HG03064 (cell line): ENCODE measurements at regions not wholly inside any gene's neighbourhood (a gene's known extent, or its start where the extent isn't known, plus 50 kb on each side); places are given as distances from the start of the nearest gene placed in this dataset.

Source experiments
- ATAC-seq: cut with Tn5 transposase; IDR thresholded peaks from one replicate; pipeline ENCODE4 v1.9.1; 2021; ENCODE audit warnings: low read depth; ENCODE audit not compliant: unreplicated experiment

- no peak for ATAC-seq
Measured at GRCh38 chr11:130609121-130610035, 160.9 kb downstream of the ADAMTS15 start.

GRCh38 chr11:130611791-130612251, 163.4 kb downstream of the ADAMTS15 start:
- ATAC-seq: no peak

DNA sequence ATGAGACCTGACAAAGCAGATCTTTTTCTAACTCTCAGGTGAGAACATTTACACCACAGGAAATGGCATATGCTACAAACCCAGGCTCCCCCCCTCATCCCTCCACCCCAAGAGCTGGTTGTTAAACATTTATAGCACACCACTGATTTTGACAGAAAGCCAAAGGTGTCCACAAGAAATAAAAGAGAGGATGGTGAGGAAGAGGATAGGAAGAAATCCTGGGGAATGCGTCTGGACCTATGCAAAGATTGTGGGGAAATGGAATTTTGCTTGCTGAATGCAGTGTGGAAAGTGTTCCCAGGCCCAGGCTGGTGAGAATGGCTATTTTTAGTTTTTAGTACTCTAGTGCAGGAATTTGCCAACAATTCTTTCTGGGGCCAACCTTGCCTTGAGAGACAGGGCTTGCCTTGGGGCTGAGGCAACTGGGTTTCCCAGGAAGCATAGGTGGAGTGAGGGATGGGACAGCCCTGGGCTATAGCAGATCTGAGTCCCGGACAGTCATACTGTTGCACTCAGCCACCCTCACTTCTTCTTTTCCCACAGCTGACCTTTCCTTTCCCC, 163.9 kb downstream of the ADAMTS15 start:
- no peak for ATAC-seq

GRCh38 chr11:130613396-130613795, 165.0 kb downstream of the ADAMTS15 start:
- ATAC-seq: no peak

DNA sequence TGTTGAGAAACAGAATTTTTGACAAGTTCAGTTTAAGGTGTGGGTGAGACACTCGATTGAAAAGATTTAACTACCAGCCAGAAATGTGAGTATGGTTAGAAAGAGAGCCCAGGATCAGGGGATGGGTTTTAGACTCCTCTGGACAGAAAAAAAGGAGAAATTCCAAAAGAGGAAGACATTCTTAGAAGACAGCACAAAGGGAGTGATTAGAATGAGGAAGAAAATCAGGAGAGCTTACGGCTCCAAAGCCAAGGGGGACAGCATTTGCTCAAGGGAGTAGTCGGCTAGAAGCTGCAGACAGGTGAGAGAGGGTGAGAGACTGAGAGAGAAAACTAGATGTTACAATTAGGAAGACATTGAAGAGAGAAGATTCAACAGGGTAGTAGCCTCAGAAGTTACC, 166.1 kb downstream of the ADAMTS15 start:
- ATAC-seq: no peak

- ATAC-seq: no peak
Measured at GRCh38 chr11:130615561-130615960, 167.1 kb downstream of the ADAMTS15 start.

GRCh38 chr11:130616573-130616972, 168.1 kb downstream of the ADAMTS15 start:
- no peak for ATAC-seq

GRCh38 chr11:130617001-130617400, 168.6 kb downstream of the ADAMTS15 start:
- ATAC-seq: no peak

DNA sequence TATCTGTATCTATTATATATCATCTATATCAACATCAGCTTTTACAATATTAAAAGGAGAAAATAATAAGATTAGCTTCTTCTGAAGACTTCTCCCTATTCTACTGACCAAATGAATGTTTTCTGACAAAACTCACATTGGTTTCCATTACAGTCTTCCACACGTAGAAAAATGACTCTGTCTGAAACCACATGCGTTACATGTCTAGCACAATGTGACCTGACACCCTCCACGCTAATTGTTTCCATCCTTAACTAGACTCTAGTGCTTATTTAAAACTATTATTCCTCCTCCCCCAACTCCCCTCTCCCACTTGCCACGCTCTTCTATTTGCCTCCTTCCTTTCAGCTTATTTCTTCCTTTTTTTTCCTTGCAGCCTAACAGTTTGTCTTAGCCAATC, 172.1 kb downstream of the ADAMTS15 start:
- no peak for ATAC-seq

DNA sequence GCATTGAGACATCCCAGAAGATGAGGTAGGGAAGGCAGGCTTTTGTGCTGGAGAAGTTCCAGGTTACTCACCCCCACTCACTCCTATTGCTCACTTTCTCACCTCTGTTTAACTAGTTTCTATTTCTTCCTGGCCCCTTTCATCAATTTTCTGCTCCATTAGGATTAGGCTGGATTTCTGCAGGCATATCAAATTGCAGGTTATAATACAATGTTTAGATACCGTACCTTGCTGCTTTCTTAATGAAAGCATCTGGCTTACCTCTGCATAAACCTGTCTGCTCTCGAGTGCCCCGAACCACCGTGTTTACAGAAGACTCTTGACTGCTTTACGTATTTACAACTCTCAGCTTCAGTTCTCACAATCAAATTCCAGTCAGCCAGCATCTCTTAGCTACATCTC, 173.7 kb downstream of the ADAMTS15 start:
- no peak for ATAC-seq

GRCh38 chr11:130623670-130624668, 175.5 kb downstream of the ADAMTS15 start:
- ATAC-seq: no peak

- ATAC-seq: no peak
Measured at GRCh38 chr11:130624971-130625544, 176.6 kb downstream of the ADAMTS15 start.

GRCh38 chr11:130625578-130626306, 177.3 kb downstream of the ADAMTS15 start:
- no peak for ATAC-seq

DNA sequence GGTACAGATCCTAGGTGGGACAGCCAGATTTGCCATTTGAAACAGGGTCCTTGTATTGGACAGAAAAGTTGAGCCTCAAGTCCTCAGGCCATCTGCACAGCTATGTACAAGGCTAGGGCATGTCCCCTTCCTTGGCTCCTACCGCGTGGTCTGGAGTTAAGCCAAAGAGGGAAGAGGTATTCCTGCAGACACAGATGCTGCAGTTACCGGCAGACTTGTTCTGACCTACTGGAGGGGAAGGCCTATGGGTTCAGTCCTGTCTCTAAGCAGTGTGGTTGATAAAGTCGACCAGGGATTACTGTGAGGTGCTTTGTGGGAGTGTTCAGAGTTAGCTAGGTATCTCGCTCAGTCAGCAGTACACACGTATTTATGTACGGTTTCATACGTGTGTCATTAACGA, 180.6 kb downstream of the ADAMTS15 start:
- ATAC-seq: no peak

DNA sequence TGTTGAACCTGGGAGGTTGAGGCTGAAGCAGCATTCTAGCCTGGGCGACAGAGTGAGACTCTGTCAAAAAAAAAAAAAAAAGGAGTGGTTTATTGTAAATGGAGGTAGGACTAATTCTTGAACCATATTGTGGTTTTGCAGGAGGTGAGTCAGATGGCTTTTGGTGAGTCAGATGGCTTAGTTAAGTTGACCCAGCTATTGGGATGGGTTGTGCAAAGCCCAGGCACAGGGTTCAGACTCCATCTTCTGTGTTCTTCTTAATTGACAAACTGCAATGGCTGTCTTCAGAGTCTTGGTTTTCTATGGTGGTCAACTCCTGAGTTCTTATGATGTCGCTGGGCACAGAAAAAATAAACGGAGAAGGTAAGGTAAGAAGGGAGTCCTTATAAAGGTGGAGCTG, 182.7 kb downstream of the ADAMTS15 start:
- no peak for ATAC-seq

GRCh38 chr11:130633466-130633865, 185.0 kb downstream of the ADAMTS15 start:
- ATAC-seq: no peak

DNA sequence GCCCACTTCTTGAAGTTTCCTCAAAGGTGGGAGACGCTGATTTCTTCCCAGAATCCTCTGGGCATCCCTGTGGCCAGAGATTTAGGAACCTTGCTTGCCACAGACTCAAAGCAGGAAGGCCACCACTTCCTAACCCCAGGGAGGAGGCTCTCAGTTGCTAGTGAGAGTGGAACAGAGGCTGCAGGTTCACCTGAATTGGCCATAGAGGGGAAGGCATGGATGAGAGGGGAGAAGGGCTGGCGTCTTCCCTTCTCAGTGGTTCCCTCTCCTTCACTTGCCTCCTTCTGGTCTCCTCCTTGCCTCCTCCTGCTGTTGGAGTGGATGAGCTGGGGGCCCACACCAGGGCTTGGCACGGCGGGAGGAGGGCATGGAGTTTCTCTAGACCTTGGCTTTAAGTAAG, 185.7 kb downstream of the ADAMTS15 start:
- ATAC-seq: no peak

- ATAC-seq: no peak
Measured at GRCh38 chr11:130634961-130635473, 186.6 kb downstream of the ADAMTS15 start.

GRCh38 chr11:130635937-130636630, 187.6 kb downstream of the ADAMTS15 start:
- no peak for ATAC-seq
